ENCODE measurements at regions not wholly inside any gene's neighbourhood (a gene's known extent, or its start where the extent isn't known, plus 50 kb on each side); places are given as distances from the start of the nearest gene placed in this dataset.

- ATAC-seq, result no peak
- TF ChIP-seq RARB (CRISPR knock-in tag; IDR thresholded peaks at IDR 0.05) (no peak), CSRNP3 (CRISPR knock-in tag; IDR thresholded peaks at IDR 0.05) (no peak), CREB5 (CRISPR knock-in tag; IDR thresholded peaks at IDR 0.05; ENCODE audit: low read depth) (no peak), SNAI2 (CRISPR knock-in tag; IDR thresholded peaks at IDR 0.05) (no peak), ZFP30 (CRISPR knock-in tag; IDR thresholded peaks at IDR 0.05) (no peak)
Observed at GRCh38 chrX:95716841-95717240, 967.8 kb upstream of the DIAPH2 start.

GRCh38 chrX:95718746-95719145 is 965.9 kb upstream of the DIAPH2 start:
- ATAC-seq, result no peak
- TF ChIP-seq PPARA (CRISPR knock-in tag; IDR thresholded peaks at IDR 0.05; ENCODE audit: borderline replicate concordance) (no peak), ZFP30 (CRISPR knock-in tag; IDR thresholded peaks at IDR 0.05) (no peak), ISL1 (CRISPR knock-in tag; IDR thresholded peaks at IDR 0.05) (no peak), BACH2 (CRISPR knock-in tag; IDR thresholded peaks at IDR 0.05; ENCODE audit: borderline replicate concordance) (no peak), ZNF8 (CRISPR knock-in tag; IDR thresholded peaks at IDR 0.05) (no peak), CREB5 (CRISPR knock-in tag; IDR thresholded peaks at IDR 0.05; ENCODE audit: low read depth) (no peak), OSR1 (CRISPR knock-in tag; IDR thresholded peaks at IDR 0.05) (no peak), CSRNP3 (CRISPR knock-in tag; IDR thresholded peaks at IDR 0.05) (no peak), SNAI2 (CRISPR knock-in tag; IDR thresholded peaks at IDR 0.05) (no peak), ZNF565 (CRISPR knock-in tag; conservative IDR thresholded peaks at IDR 0.05; ENCODE audit: low read depth) (no peak), GLIS3 (CRISPR knock-in tag; IDR thresholded peaks at IDR 0.05) (no peak), RARB (CRISPR knock-in tag; IDR thresholded peaks at IDR 0.05) (no peak), PATZ1 (CRISPR knock-in tag; IDR thresholded peaks at IDR 0.05; ENCODE audit: borderline replicate concordance) (no peak)

GRCh38 chrX:95721011-95721410 is 963.6 kb upstream of the DIAPH2 start:
- TF ChIP-seq TSHZ2 (CRISPR knock-in tag; IDR thresholded peaks at IDR 0.05), result no peak
- no peak for TF ChIP-seq POU6F1 (CRISPR knock-in tag; IDR thresholded peaks at IDR 0.05; ENCODE audit: borderline replicate concordance, low read depth)
- no peak for TF ChIP-seq CSRNP3 (CRISPR knock-in tag; IDR thresholded peaks at IDR 0.05)
- no peak for TF ChIP-seq ISL1 (CRISPR knock-in tag; IDR thresholded peaks at IDR 0.05)
- TF ChIP-seq PPARA (CRISPR knock-in tag; IDR thresholded peaks at IDR 0.05; ENCODE audit: borderline replicate concordance), result no peak
- no peak for TF ChIP-seq CSDC2 (CRISPR knock-in tag; IDR thresholded peaks at IDR 0.05)
- TF ChIP-seq OSR1 (CRISPR knock-in tag; IDR thresholded peaks at IDR 0.05), result no peak
- TF ChIP-seq GLIS3 (CRISPR knock-in tag; IDR thresholded peaks at IDR 0.05), result no peak
- no peak for TF ChIP-seq TOX (CRISPR knock-in tag; IDR thresholded peaks at IDR 0.05; ENCODE audit: borderline replicate concordance)
- TF ChIP-seq CREB5 (CRISPR knock-in tag; IDR thresholded peaks at IDR 0.05; ENCODE audit: low read depth), result no peak
- no peak for TF ChIP-seq ARNTL (CRISPR knock-in tag; IDR thresholded peaks at IDR 0.05; ENCODE audit: borderline replicate concordance, low read depth)
- no peak for TF ChIP-seq SNAI2 (CRISPR knock-in tag; IDR thresholded peaks at IDR 0.05)
- TF ChIP-seq ESRRG (CRISPR knock-in tag; IDR thresholded peaks at IDR 0.05), result no peak
- no peak for TF ChIP-seq TCF4 (CRISPR knock-in tag; IDR thresholded peaks at IDR 0.05; ENCODE audit: borderline replicate concordance)
- no peak for TF ChIP-seq ZC3H10 (CRISPR knock-in tag; IDR thresholded peaks at IDR 0.05)
- ATAC-seq, result no peak

Data from SK-N-SH treated with all-trans-retinoic acid at 6 μM for 48 hours (cell line).